Testis (tissue), 2 donors: ENCODE measurements at regions not wholly inside any gene's neighbourhood (a gene's known extent, or its start where the extent isn't known, plus 50 kb on each side); places are given as distances from the start of the nearest gene placed in this dataset.

ENCODE experiments used
- CTCF ChIP-seq, 3 experiments: fragments of 450-650 bp in 2 of 3; fragments of 200-600 bp in 1 of 3; sonication (generic) in 1 of 3; IDR thresholded peaks; one replicate each; pipeline ENCODE4 v1.5.1; 2016 to 2019; ENCODE audit warnings: antibody characterized with exemption in 3 of 3, mild to moderate bottlenecking in 2 of 3, moderate library complexity in 1 of 3
- POLR2A ChIP-seq: fragments of 450-650 bp; IDR thresholded peaks from one replicate; pipeline ENCODE4 v1.6.1; 2017; ENCODE audit warnings: antibody characterized with exemption, mild to moderate bottlenecking, moderate library complexity

- TF ChIP-seq CTCF (IDR thresholded peaks at IDR 0.05) (peak in 1 of 3 experiments; percentile 54), POLR2A (no peak)
Measured at GRCh38 chr2:228318218-228318617, 136.7 kb upstream of the SPHKAP start.
